ENCODE measurements at regions not wholly inside any gene's neighbourhood (a gene's known extent, or its start where the extent isn't known, plus 50 kb on each side); places are given as distances from the start of the nearest gene placed in this dataset.
"Not testable (repeated sequence)": the region's sequence is repeated elsewhere in the genome, so short reads cannot be mapped to it uniquely, and the experiment has no call there.

- DNase-seq (ENCODE audit: low spot score) = no peak
- H3K9me3 Mint-ChIP-seq = no peaks in the 10 kb centered on the region
- peaks cover 11% of the 10 kb centered on the region for H3K27me3 Mint-ChIP-seq (ENCODE audit: insufficient read depth)
- intact Hi-C loops (cut with micrococcal nuclease) = no loop called here
- H3K4me1 Mint-ChIP-seq (ENCODE audit: low read depth) = no peaks in the 10 kb centered on the region
- H3K4me3 Mint-ChIP-seq = no peak overlapping the region
- no peak overlapping the region for H3K27ac Mint-ChIP-seq
- no peaks in the 10 kb centered on the region for H3K36me3 Mint-ChIP-seq (ENCODE audit: low read depth)
Observed at GRCh38 chr6:44024574-44025219, 102.6 kb downstream of the MRPL14 start.

GRCh38 chr6:44023586-44024454 lies 103.4 kb downstream of the MRPL14 start:
- peaks cover 10% of the 10 kb centered on the region for H3K27me3 Mint-ChIP-seq (ENCODE audit: insufficient read depth)
- no peak overlapping the region for H3K4me3 Mint-ChIP-seq
- no peaks in the 10 kb centered on the region for H3K4me1 Mint-ChIP-seq (ENCODE audit: low read depth)
- H3K9me3 Mint-ChIP-seq = no peaks in the 10 kb centered on the region
- H3K36me3 Mint-ChIP-seq (ENCODE audit: low read depth) = no peaks in the 10 kb centered on the region
- no peak overlapping the region for H3K27ac Mint-ChIP-seq
- intact Hi-C loops (cut with micrococcal nuclease) = no loop called here
- DNase-seq (ENCODE audit: low spot score) = no peak

GRCh38 chr6:44022671-44023352 lies 104.4 kb downstream of the MRPL14 start:
- DNase-seq (ENCODE audit: low spot score) = no peak
- Mint-ChIP-seq H3K4me1 (ENCODE audit: low read depth) (no peaks in the 10 kb centered on the region), H3K4me3 (no peak overlapping the region), H3K27me3 (ENCODE audit: insufficient read depth) (peaks cover 10% of the 10 kb centered on the region), H3K9me3 (no peaks in the 10 kb centered on the region), H3K27ac (no peak overlapping the region), H3K36me3 (ENCODE audit: low read depth) (no peaks in the 10 kb centered on the region)
- intact Hi-C loops (cut with micrococcal nuclease) = no loop called here

GRCh38 chr6:44022296-44022661 lies 105.0 kb downstream of the MRPL14 start:
- no peak overlapping the region for H3K4me3 Mint-ChIP-seq
- intact Hi-C loops (cut with micrococcal nuclease) = no loop called here
- H3K4me1 Mint-ChIP-seq (ENCODE audit: low read depth) = no peaks in the 10 kb centered on the region
- no peak for DNase-seq (ENCODE audit: low spot score)
- H3K27me3 Mint-ChIP-seq (ENCODE audit: insufficient read depth) = peaks cover 10% of the 10 kb centered on the region
- no peaks in the 10 kb centered on the region for H3K9me3 Mint-ChIP-seq
- no peaks in the 10 kb centered on the region for H3K36me3 Mint-ChIP-seq (ENCODE audit: low read depth)
- H3K27ac Mint-ChIP-seq = no peak overlapping the region

GRCh38 chr6:44021589-44022295 lies 105.5 kb downstream of the MRPL14 start:
- H3K36me3 Mint-ChIP-seq (ENCODE audit: low read depth) = no peaks in the 10 kb centered on the region
- intact Hi-C loops (cut with micrococcal nuclease) = no loop called here
- no peak overlapping the region for H3K27ac Mint-ChIP-seq
- no peaks in the 10 kb centered on the region for H3K9me3 Mint-ChIP-seq
- no peak for DNase-seq (ENCODE audit: low spot score)
- H3K4me3 Mint-ChIP-seq = no peak overlapping the region
- no peaks in the 10 kb centered on the region for H3K4me1 Mint-ChIP-seq (ENCODE audit: low read depth)
- H3K27me3 Mint-ChIP-seq (ENCODE audit: insufficient read depth) = peaks cover 10% of the 10 kb centered on the region

- no peak for DNase-seq (ENCODE audit: low spot score)
- H3K27ac Mint-ChIP-seq = no peak overlapping the region
- no peaks in the 10 kb centered on the region for H3K36me3 Mint-ChIP-seq (ENCODE audit: low read depth)
- H3K4me1 Mint-ChIP-seq (ENCODE audit: low read depth) = no peaks in the 10 kb centered on the region
- no peaks in the 10 kb centered on the region for H3K9me3 Mint-ChIP-seq
- peaks cover 7% of the 10 kb centered on the region for H3K27me3 Mint-ChIP-seq (ENCODE audit: insufficient read depth)
- intact Hi-C loops (cut with micrococcal nuclease) = no loop called here
- H3K4me3 Mint-ChIP-seq = no peak overlapping the region
Observed at GRCh38 chr6:44020664-44021425, 106.4 kb downstream of the MRPL14 start.

- H3K36me3 Mint-ChIP-seq (ENCODE audit: low read depth) = no peaks in the 10 kb centered on the region
- intact Hi-C loops (cut with micrococcal nuclease) = no loop called here
- no peak overlapping the region for H3K4me3 Mint-ChIP-seq
- H3K27ac Mint-ChIP-seq = no peak overlapping the region
- peaks cover 9% of the 10 kb centered on the region for H3K27me3 Mint-ChIP-seq (ENCODE audit: insufficient read depth)
- no peaks in the 10 kb centered on the region for H3K4me1 Mint-ChIP-seq (ENCODE audit: low read depth)
- H3K9me3 Mint-ChIP-seq = no peaks in the 10 kb centered on the region
- DNase-seq (ENCODE audit: low spot score) = no peak
Observed at GRCh38 chr6:44020148-44020547, 107.1 kb downstream of the MRPL14 start.

- not testable (repeated sequence) for H3K36me3 Mint-ChIP-seq (ENCODE audit: low read depth); H3K4me1 Mint-ChIP-seq (ENCODE audit: low read depth)
Observed at GRCh38 chr6:44017307-44017706, 109.9 kb downstream of the MRPL14 start.

GRCh38 chr6:44016131-44016870 lies 111.0 kb downstream of the MRPL14 start:
- DNase-seq (ENCODE audit: low spot score) = no peak
- H3K36me3 Mint-ChIP-seq (ENCODE audit: low read depth) = no peaks in the 10 kb centered on the region

More at GRCh38 chr6:44017307-44017706, 109.9 kb downstream of the MRPL14 start:
- H3K27me3 Mint-ChIP-seq (ENCODE audit: insufficient read depth) = peaks cover 13% of the 10 kb centered on the region
- H3K27ac Mint-ChIP-seq; intact Hi-C loops (cut with micrococcal nuclease); H3K9me3 Mint-ChIP-seq; DNase-seq (ENCODE audit: low spot score); H3K4me3 Mint-ChIP-seq: not testable (repeated sequence)

GRCh38 chr6:44012078-44012493 lies 115.2 kb downstream of the MRPL14 start:
- intact Hi-C loops (cut with micrococcal nuclease) = no loop called here
- H3K4me1 Mint-ChIP-seq (ENCODE audit: low read depth) = no peaks in the 10 kb centered on the region
- no peaks in the 10 kb centered on the region for H3K9me3 Mint-ChIP-seq
- H3K27me3 Mint-ChIP-seq (ENCODE audit: insufficient read depth) = peaks cover 17% of the 10 kb centered on the region
- no peaks in the 10 kb centered on the region for H3K36me3 Mint-ChIP-seq (ENCODE audit: low read depth)
- H3K4me3 Mint-ChIP-seq = no peak overlapping the region
- no peak overlapping the region for H3K27ac Mint-ChIP-seq
- DNase-seq (ENCODE audit: low spot score) = no peak

More at GRCh38 chr6:44016131-44016870, 111.0 kb downstream of the MRPL14 start:
- H3K27me3 Mint-ChIP-seq (ENCODE audit: insufficient read depth) = peaks cover 13% of the 10 kb centered on the region
- H3K4me1 Mint-ChIP-seq (ENCODE audit: low read depth) = no peaks in the 10 kb centered on the region
- H3K9me3 Mint-ChIP-seq = no peaks in the 10 kb centered on the region
- intact Hi-C loops (cut with micrococcal nuclease) = no loop called here
- no peak overlapping the region for H3K4me3 Mint-ChIP-seq
- no peak overlapping the region for H3K27ac Mint-ChIP-seq

GRCh38 chr6:44011350-44011920 lies 115.8 kb downstream of the MRPL14 start:
- Mint-ChIP-seq H3K27ac (no peak overlapping the region), H3K4me1 (ENCODE audit: low read depth) (no peaks in the 10 kb centered on the region), H3K9me3 (no peaks in the 10 kb centered on the region)

More at GRCh38 chr6:44011350-44011920, 115.8 kb downstream of the MRPL14 start:
- no peaks in the 10 kb centered on the region for H3K36me3 Mint-ChIP-seq (ENCODE audit: low read depth)
- no peak overlapping the region for H3K4me3 Mint-ChIP-seq
- no peak for DNase-seq (ENCODE audit: low spot score)
- intact Hi-C loops (cut with micrococcal nuclease) = no loop called here
- H3K27me3 Mint-ChIP-seq (ENCODE audit: insufficient read depth) = peaks cover 18% of the 10 kb centered on the region

All from activated T-helper 1 cell treated with anti-CD3 and anti-CD28 coated beads, Interleukin-12 subunit alpha, Interleukin-12 subunit beta, Interleukin-2, Interleukin-4 antibody, amounts not matched to agents 30 ng/mL and 10 ng/mL and 1 ng/mL, durations not matched to agents 14 hours and 24 hours and 36 hours (primary cell).